ENCODE measurements at regions not wholly inside any gene's neighbourhood (a gene's known extent, or its start where the extent isn't known, plus 50 kb on each side); places are given as distances from the start of the nearest gene placed in this dataset.

DNA sequence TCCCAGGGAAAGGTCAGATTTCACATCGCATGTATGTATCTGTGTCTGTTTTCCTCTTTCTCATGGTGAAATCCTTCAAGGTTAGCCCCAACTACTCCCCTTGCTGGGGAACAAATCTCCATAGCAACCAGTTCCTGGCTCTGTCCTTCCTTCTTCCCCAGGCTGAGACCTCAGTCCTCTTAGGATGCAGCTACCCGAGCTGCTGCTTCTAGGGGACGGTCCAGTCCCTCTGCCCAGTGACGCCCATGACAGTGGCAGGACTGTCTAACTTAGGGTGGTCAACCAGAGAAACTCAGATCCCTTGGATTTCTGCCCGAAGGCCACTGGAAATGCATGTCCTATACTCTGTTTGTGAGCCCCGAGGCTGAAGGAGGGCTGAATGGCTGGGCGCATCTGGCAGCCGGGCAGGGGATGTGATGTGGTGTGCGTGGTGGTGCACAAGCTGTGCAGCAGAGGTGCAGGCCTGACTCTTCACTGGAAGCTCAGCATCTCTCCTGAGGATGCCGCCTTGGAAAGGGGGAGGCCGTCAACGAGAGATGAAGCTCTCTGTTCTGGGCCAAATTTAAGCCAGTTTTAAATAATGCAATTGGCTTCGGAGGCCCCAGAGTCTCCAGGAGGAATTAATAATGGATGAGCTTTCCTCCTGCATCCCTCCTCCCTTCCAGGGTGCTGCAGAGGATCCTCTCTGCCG, 118.7 kb upstream of the B3GAT1 start:
- no peak for DNase-seq (ENCODE audit: low spot score)
- TF ChIP-seq, protein P1, sequence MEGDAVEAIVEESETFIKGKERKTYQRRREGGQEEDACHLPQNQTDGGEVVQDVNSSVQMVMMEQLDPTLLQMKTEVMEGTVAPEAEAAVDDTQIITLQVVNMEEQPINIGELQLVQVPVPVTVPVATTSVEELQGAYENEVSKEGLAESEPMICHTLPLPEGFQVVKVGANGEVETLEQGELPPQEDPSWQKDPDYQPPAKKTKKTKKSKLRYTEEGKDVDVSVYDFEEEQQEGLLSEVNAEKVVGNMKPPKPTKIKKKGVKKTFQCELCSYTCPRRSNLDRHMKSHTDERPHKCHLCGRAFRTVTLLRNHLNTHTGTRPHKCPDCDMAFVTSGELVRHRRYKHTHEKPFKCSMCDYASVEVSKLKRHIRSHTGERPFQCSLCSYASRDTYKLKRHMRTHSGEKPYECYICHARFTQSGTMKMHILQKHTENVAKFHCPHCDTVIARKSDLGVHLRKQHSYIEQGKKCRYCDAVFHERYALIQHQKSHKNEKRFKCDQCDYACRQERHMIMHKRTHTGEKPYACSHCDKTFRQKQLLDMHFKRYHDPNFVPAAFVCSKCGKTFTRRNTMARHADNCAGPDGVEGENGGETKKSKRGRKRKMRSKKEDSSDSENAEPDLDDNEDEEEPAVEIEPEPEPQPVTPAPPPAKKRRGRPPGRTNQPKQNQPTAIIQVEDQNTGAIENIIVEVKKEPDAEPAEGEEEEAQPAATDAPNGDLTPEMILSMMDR (IDR thresholded peaks at IDR 0.05; ENCODE audit: borderline replicate concordance, control extremely low read depth, extremely low read depth, insufficient read depth, missing control alignments), result no peak
- in situ Hi-C loops (cut with MboI; ENCODE audit: low sequenced_read_pairs, unreplicated experiment), result no loop called here

DNA sequence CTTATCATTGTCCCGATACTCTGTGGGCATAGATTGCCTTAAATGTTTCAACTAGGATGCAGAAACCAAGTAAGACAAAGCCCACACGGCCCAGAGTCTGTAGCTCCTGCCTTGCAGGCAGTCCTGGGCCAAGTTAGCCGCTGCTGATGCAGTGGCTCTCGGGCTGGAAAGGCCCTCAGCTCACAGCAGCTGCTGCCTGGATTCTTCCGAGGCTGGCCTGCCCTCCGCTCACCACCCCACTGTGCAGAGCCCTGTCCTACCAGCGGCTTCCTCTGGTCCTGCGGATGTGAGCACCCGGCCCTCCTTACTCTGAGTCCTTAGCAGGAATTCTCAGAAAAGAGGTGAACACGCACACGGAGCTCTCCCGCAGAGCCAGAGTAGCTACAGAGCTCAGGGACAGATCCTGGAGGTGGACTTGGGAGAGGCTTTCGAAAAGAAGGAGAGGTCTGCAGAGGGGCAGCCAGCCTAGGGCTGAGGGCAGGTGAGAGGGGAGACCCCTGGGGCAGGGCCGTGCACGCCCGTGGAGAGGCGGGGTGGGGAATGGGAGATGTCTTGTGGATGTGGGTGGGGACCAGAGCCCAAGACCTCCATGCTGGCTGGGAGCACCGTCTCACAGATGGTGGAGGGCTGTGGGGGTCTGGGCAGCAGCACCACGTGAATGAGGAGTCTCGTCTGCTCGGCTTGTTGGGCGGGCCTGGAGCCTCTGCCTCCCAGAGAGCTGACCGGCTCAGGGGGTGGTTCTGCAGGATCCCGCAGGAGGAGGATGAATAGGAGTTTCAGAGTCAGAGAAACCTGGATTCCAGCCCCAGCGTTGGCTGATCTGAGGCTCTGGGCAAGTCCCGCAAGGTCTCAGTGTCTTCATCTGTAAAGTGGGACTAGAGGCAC, 117.4 kb upstream of the B3GAT1 start:
- no peak for DNase-seq (ENCODE audit: low spot score)
- TF ChIP-seq, protein P1 (IDR thresholded peaks at IDR 0.05; ENCODE audit: borderline replicate concordance, control extremely low read depth, extremely low read depth, insufficient read depth, missing control alignments), result no peak
- in situ Hi-C loops (cut with MboI; ENCODE audit: low sequenced_read_pairs, unreplicated experiment), result no loop called here

- no peak for DNase-seq (ENCODE audit: low spot score)
- TF ChIP-seq, protein P1 (IDR thresholded peaks at IDR 0.05; ENCODE audit: borderline replicate concordance, control extremely low read depth, extremely low read depth, insufficient read depth, missing control alignments), result no peak
- in situ Hi-C loops (cut with MboI; ENCODE audit: low sequenced_read_pairs, unreplicated experiment), result no loop called here
Observed at GRCh38 chr11:134528453-134528852, 116.4 kb upstream of the B3GAT1 start.

- TF ChIP-seq, protein P1 (IDR thresholded peaks at IDR 0.05; ENCODE audit: borderline replicate concordance, control extremely low read depth, extremely low read depth, insufficient read depth, missing control alignments), result no peak
- no peak for DNase-seq (ENCODE audit: low spot score)
- in situ Hi-C loops (cut with MboI; ENCODE audit: low sequenced_read_pairs, unreplicated experiment), result no loop called here
Observed at GRCh38 chr11:134527382-134528243, 115.6 kb upstream of the B3GAT1 start.

DNA sequence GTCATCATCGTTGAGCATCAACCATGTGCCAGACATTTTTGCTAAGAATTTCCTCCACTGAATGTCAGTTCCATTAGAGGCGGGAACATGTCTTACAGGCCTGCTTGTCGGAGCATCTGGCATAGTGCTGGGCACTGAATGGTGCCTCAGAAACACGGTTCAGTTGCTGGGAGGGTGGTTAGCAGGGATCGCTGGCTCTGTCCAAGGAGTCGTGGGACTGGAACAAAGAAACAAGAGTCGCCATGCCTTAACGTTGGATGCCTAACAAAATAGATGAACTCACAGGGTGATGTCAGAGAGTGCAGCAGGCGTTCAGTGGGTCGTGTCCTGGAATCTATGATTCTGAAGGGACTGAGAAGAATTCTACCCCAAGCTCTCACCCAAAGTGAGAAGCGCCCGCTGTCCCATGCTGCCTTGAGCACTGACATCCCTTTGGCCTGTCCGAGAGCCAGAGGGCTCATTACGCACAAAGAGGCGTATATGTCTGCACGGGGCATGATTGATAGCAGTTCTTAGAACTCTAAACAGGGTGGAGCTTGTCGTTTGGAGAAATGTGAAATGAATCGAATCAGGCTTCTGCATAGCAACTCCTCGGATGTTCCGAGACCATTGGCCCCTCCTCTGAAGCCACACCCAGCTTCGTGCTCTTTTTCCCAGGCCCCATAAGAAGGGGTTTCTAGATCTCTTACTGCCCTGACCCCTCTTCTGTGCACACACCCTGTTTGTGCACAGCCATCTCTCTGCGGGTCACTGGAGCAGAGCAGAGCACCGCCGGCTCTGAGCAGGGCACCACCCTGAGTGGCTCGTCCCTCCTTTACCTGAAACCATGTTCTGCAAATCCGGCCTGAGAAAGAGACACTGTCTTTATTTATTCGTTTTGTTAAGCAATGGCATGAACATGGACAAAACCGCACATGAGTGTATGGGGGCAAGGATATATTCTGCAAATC, 113.1 kb upstream of the B3GAT1 start:
- no peak for DNase-seq (ENCODE audit: low spot score)
- in situ Hi-C loops (cut with MboI; ENCODE audit: low sequenced_read_pairs, unreplicated experiment), result no loop called here

More for the DNA sequence above, 113.1 kb upstream of the B3GAT1 start:
- TF ChIP-seq, protein P1 (IDR thresholded peaks at IDR 0.05; ENCODE audit: borderline replicate concordance, control extremely low read depth, extremely low read depth, insufficient read depth, missing control alignments), result no peak

All from GM13976 (cell line).